H1 (cell line): ENCODE measurements at regions not wholly inside any gene's neighbourhood (a gene's known extent, or its start where the extent isn't known, plus 50 kb on each side); places are given as distances from the start of the nearest gene placed in this dataset.

Experiments used
- CTCF ChIA-PET: fragments of 300-600 bp; sonication (Branson Sonifier 250); formaldehyde crosslinking; loops from one replicate; lab custom pipeline; 2021; ENCODE audit not compliant: partially characterized antibody; lab: Charles Lee
- POLR2A ChIA-PET: fragments of 300-600 bp; sonication (Branson Sonifier 250); formaldehyde crosslinking; loops from one replicate; lab custom pipeline; 2021; ENCODE audit warnings: inconsistent platforms; ENCODE audit not compliant: partially characterized antibody; lab: Charles Lee
- DNase-seq, 2 experiments: peaks; one replicate each; pipeline versions ENCODE4 v3.0.0 to v3.0.0-alpha.2; 2010 to 2022; ENCODE audit warnings: low spot score in 2 of 2, low read depth in 1 of 2, mixed read lengths in 1 of 2
- FAIRE-seq: peaks from 2 replicates; lab custom pipeline; 2011; peaks lifted over from hg19 to GRCh38; lab: Jason Lieb, UNC
- H2AFZ ChIP-seq: 2 replicates; pipeline ENCODE4 v1.8.1; 2012; ENCODE audit warnings: low read length, inconsistent platforms
- H2AK5ac ChIP-seq: 2 replicates; pipeline ENCODE4 v1.6.1; 2013; ENCODE audit warnings: low read depth, low read length
- H2BK120ac ChIP-seq: replicated peaks from 2 replicates; pipeline ENCODE3; 2013; ENCODE audit warnings: low read depth, low read length, inconsistent platforms
- H2BK12ac ChIP-seq: 2 replicates; pipeline ENCODE4 v1.6.1; 2013; ENCODE audit warnings: low read depth, low read length
- H2BK15ac ChIP-seq: 2 replicates; pipeline ENCODE4 v1.6.1; 2013; ENCODE audit warnings: low read length
- H2BK20ac ChIP-seq: 2 replicates; pipeline ENCODE4 v1.6.1; 2013; ENCODE audit warnings: low read length
- H2BK5ac ChIP-seq: 2 replicates; pipeline ENCODE4 v1.6.1; 2013; ENCODE audit warnings: low read depth, low read length
- H3K14ac ChIP-seq: 2 replicates; pipeline ENCODE4 v1.6.1; 2013; ENCODE audit warnings: inconsistent platforms; ENCODE audit not compliant: insufficient read length
- H3K18ac ChIP-seq: 2 replicates; pipeline ENCODE4 v1.6.1; 2013; ENCODE audit warnings: low read length; ENCODE audit errors: extremely low read depth
- H3K23ac ChIP-seq: 2 replicates; pipeline ENCODE4 v1.6.1; 2013; ENCODE audit warnings: inconsistent platforms; ENCODE audit not compliant: insufficient read length
- H3K23me2 ChIP-seq: 2 replicates; pipeline ENCODE4 v1.6.1; 2013; ENCODE audit warnings: low read depth, low read length
- H3K27ac ChIP-seq: 2 replicates; pipeline ENCODE4 v1.6.1; 2011; ENCODE audit warnings: low read depth, low read length, inconsistent platforms
- H3K27me3 ChIP-seq, 4 experiments: replicated peaks in 1 of 4; 1 replicate in 1 of 4; 2 replicates in 3 of 4; pipeline versions ENCODE4 v1.6.1 to v1.8.1; 2011 to 2013; ENCODE audit warnings: low read length in 3 of 4, mild to moderate bottlenecking in 3 of 4, inconsistent platforms in 2 of 4, mixed read lengths in 2 of 4, moderate library complexity in 1 of 4; ENCODE audit not compliant: control insufficient read depth in 3 of 4, insufficient read depth in 3 of 4; ENCODE audit errors: extremely low read depth in 1 of 4
- H3K36me3 ChIP-seq, 4 experiments: 2 replicates each; pipeline versions ENCODE4 v1.6.1 to v1.8.1; 2011 to 2013; ENCODE audit warnings: mild to moderate bottlenecking in 4 of 4, low read length in 3 of 4, moderate library complexity in 2 of 4, control low read depth in 1 of 4, inconsistent platforms in 1 of 4; ENCODE audit not compliant: insufficient read depth in 4 of 4, control insufficient read depth in 2 of 4
- H3K4ac ChIP-seq: replicated peaks from 2 replicates; pipeline ENCODE3; 2013; ENCODE audit warnings: low read length, low read depth, mixed read lengths, inconsistent platforms; ENCODE audit not compliant: insufficient read length
- H3K4me1 ChIP-seq, 4 experiments: replicated peaks in 1 of 4; 1 replicate in 1 of 4; 2 replicates in 3 of 4; pipeline versions ENCODE4 v1.6.1 to v1.8.1; 2011 to 2013; ENCODE audit warnings: low read length in 3 of 4, inconsistent platforms in 2 of 4, mixed read lengths in 1 of 4; ENCODE audit not compliant: insufficient read depth in 4 of 4, control insufficient read depth in 3 of 4
- H3K4me2 ChIP-seq, 2 experiments: 2 replicates each; pipeline versions ENCODE4 v1.6.1 to v1.8.1; 2011 to 2013; ENCODE audit warnings: low read depth in 2 of 2, low read length in 2 of 2, control low read depth in 1 of 2, inconsistent platforms in 1 of 2, mild to moderate bottlenecking in 1 of 2; ENCODE audit not compliant: insufficient read depth in 1 of 2
- H3K4me3 ChIP-seq, 4 experiments: fragments of 200-600, 300-600 bp in 1 of 4; sonication (generic), shearing (Covaris generic), sonication (Bioruptor Twin) in 1 of 4; 2 replicates each; pipeline versions ENCODE4 v1.5.1 to v1.8.1; 2011 to 2016; ENCODE audit warnings: low read length in 4 of 4, low read depth in 3 of 4, control low read depth in 2 of 4, inconsistent platforms in 2 of 4, mild to moderate bottlenecking in 2 of 4, mixed read lengths in 1 of 4, moderate library complexity in 1 of 4; ENCODE audit not compliant: insufficient read depth in 2 of 4; ENCODE audit errors: extremely low read depth in 1 of 4
- H3K56ac ChIP-seq: replicated peaks from 2 replicates; pipeline ENCODE3; 2013; ENCODE audit warnings: low read depth, mild to moderate bottlenecking, mixed read lengths, low read length, inconsistent platforms; ENCODE audit not compliant: insufficient read length
- H3K79me1 ChIP-seq: 2 replicates; pipeline ENCODE4 v1.6.1; 2013; ENCODE audit warnings: low read depth, low read length, control low read depth
- H3K79me2 ChIP-seq, 2 experiments: 2 replicates each; pipeline versions ENCODE4 v1.6.1 to v1.8.1; 2012 to 2013; ENCODE audit warnings: low read length in 2 of 2, mild to moderate bottlenecking in 2 of 2, inconsistent platforms in 1 of 2; ENCODE audit not compliant: insufficient read depth in 2 of 2, control insufficient read depth in 1 of 2
- H3K9ac ChIP-seq, 4 experiments: replicated peaks in 1 of 4; 1 replicate in 1 of 4; 2 replicates in 3 of 4; pipeline versions ENCODE4 v1.6.1 to v1.8.1; 2011 to 2013; ENCODE audit warnings: low read depth in 3 of 4, low read length in 3 of 4, control low read depth in 2 of 4, mild to moderate bottlenecking in 2 of 4, moderate library complexity in 2 of 4, inconsistent platforms in 1 of 4; ENCODE audit errors: extremely low read depth in 1 of 4
- H3K9me3 ChIP-seq, 2 experiments: 2 replicates each; pipeline versions ENCODE4 v1.6.1 to v1.8.1; 2012 to 2013; ENCODE audit warnings: mild to moderate bottlenecking in 2 of 2, moderate library complexity in 2 of 2, control low read depth in 1 of 2, inconsistent platforms in 1 of 2, low read depth in 1 of 2, low read length in 1 of 2, mixed read lengths in 1 of 2; ENCODE audit not compliant: insufficient read depth in 2 of 2
- H4K20me1 ChIP-seq, 2 experiments: replicated peaks in 1 of 2; 2 replicates each; pipeline versions ENCODE3 to v1.8.1; 2011 to 2013; ENCODE audit warnings: inconsistent platforms in 2 of 2, low read length in 2 of 2, mild to moderate bottlenecking in 1 of 2; ENCODE audit not compliant: insufficient read depth in 2 of 2, control insufficient read depth in 1 of 2
- H4K5ac ChIP-seq: 2 replicates; pipeline ENCODE4 v1.6.1; 2013; ENCODE audit warnings: low read length, low read depth, mixed read lengths, inconsistent platforms; ENCODE audit not compliant: insufficient read length
- H4K8ac ChIP-seq: 2 replicates; pipeline ENCODE4 v1.8.0; 2013; ENCODE audit warnings: mild to moderate bottlenecking, moderate library complexity, low read length, inconsistent platforms; ENCODE audit not compliant: insufficient read depth; ENCODE audit errors: extremely low read depth
- H4K91ac ChIP-seq: replicated peaks from 2 replicates; pipeline ENCODE3; 2013; ENCODE audit warnings: low read length, mixed read lengths, inconsistent platforms; ENCODE audit not compliant: insufficient read length
- BCL11A ChIP-seq, 2 experiments: IDR thresholded peaks; one replicate each; pipeline ENCODE4 v1.6.1; 2011; ENCODE audit warnings: low read depth in 2 of 2, low read length in 2 of 2, mild to moderate bottlenecking in 2 of 2
- CBX5 ChIP-seq: fragments of 300-800, 300-1000 bp; sonication (generic); IDR thresholded peaks from 2 replicates; pipeline ENCODE4 v1.7.1; 2016; ENCODE audit warnings: antibody characterized with exemption, low read length, low read depth
- CBX8 ChIP-seq: fragments of 300-800, 300-1000 bp; sonication (generic); IDR thresholded peaks from 2 replicates; pipeline ENCODE4 v1.7.1; 2016; ENCODE audit warnings: low read depth, low read length, borderline replicate concordance
- CTBP2 ChIP-seq: IDR thresholded peaks from 2 replicates; pipeline ENCODE4 v1.7.0; 2011; ENCODE audit warnings: borderline replicate concordance, mild to moderate bottlenecking, moderate library complexity, mixed read lengths, low read length; ENCODE audit not compliant: insufficient read depth, insufficient read length
- EGR1 ChIP-seq: IDR thresholded peaks from 2 replicates; pipeline ENCODE4 v1.6.1; 2011; ENCODE audit warnings: low read depth, low read length, borderline replicate concordance
- JUND ChIP-seq: IDR thresholded peaks from 2 replicates; pipeline ENCODE4 v1.6.1; 2011; ENCODE audit warnings: mild to moderate bottlenecking, improper control_type of control experiment, low read length
- NANOG ChIP-seq: IDR thresholded peaks from 2 replicates; pipeline ENCODE4 v1.6.1; 2011; ENCODE audit warnings: low read length, low read depth, mild to moderate bottlenecking, inconsistent platforms; ENCODE audit not compliant: insufficient read depth, poor library complexity, severe bottlenecking
- PHF8 ChIP-seq: fragments of 200-600 bp; sonication (generic); conservative IDR thresholded peaks from 2 replicates; pipeline ENCODE4 v1.7.1; 2012; ENCODE audit warnings: low read depth, mild to moderate bottlenecking, inconsistent platforms, low read length, moderate library complexity
- POLR2AphosphoS5 ChIP-seq: IDR thresholded peaks from 2 replicates; pipeline ENCODE4 v1.6.1; 2011; ENCODE audit warnings: low read depth, low read length
- POU5F1 ChIP-seq: IDR thresholded peaks from 2 replicates; pipeline ENCODE4 v1.6.1; 2011; ENCODE audit warnings: low read depth, mild to moderate bottlenecking, low read length, moderate library complexity
- RFX5 ChIP-seq: IDR thresholded peaks from 2 replicates; pipeline ENCODE4 v1.6.1; 2011; ENCODE audit warnings: low read depth, low read length, improper control_type of control experiment, borderline replicate concordance
- RNF2 ChIP-seq: fragments of 200-900, 300-1000 bp; sonication (generic); IDR thresholded peaks from 2 replicates; pipeline ENCODE4 v1.7.1; 2016; ENCODE audit warnings: borderline replicate concordance, low read depth, mild to moderate bottlenecking, antibody characterized with exemption, low read length; ENCODE audit not compliant: poor library complexity, severe bottlenecking; ENCODE audit errors: missing control alignments
- SIRT6 ChIP-seq: IDR thresholded peaks from one replicate; pipeline ENCODE4 v1.7.1; 2012; ENCODE audit warnings: low read length, inconsistent platforms
- TAF7 ChIP-seq: optimal IDR thresholded peaks from 2 replicates; pipeline ENCODE3; 2011; ENCODE audit warnings: low read depth, mild to moderate bottlenecking, inconsistent platforms, low read length, moderate library complexity, borderline replicate concordance
- ZNF274 ChIP-seq: IDR thresholded peaks from 2 replicates; pipeline ENCODE4 v1.7.0; 2012; ENCODE audit warnings: low read length, borderline replicate concordance; ENCODE audit errors: extremely low read depth
- WGBS, 2 experiments: shearing (Covaris generic) in 1 of 2; methylation state at CpG; one replicate each; pipeline versions ENCODE4 v1.1.6 to v1.1.7; 2013 to 2015; ENCODE audit warnings: low lambda C conversion rate in 2 of 2, mixed read lengths in 2 of 2, inconsistent platforms in 1 of 2, low coverage in 1 of 2, missing lambda C conversion rate in 1 of 2; ENCODE audit not compliant: insufficient replicate concordance in 2 of 2, insufficient coverage in 1 of 2, insufficient read length in 1 of 2; ENCODE audit errors: extremely low coverage in 1 of 2, missing lambda C conversion rate in 1 of 2; 5-methylcytosine and 5-hydroxymethylcytosine counted together

DNA sequence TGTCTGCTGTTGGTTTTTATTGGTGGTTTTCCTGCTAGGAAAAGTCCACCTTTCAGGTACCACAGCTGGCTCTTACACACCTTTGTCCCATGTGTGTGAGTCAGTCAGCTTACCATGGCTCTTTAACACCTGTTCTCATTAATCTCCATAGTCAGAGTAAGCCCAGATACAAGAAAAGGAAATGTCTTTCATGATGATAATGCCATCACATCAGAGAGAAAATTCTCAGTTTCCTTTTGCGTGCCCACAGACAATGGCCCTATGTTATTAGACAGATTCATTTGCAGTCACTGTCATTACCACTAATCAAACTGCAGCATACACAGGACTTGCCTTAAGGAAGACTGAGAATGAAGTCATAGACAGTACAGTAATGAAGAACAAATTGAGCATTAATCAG lies 1583.6 kb upstream of the LRRTM3 start:
- Histone ChIP-seq H3K56ac (no peak overlapping the region), H2BK12ac (no peak overlapping the region), H3K18ac (no peak overlapping the region), H2BK120ac (no peak overlapping the region), H4K5ac (no peak overlapping the region), H2AK5ac (no peak overlapping the region), H2BK20ac (no peak overlapping the region), H3K4me2 (no peak overlapping the region), H2AFZ (no peak overlapping the region), H4K20me1 (no peaks in the 10 kb centered on the region), H3K4me1 (no peaks in the 10 kb centered on the region), H3K27ac (no peak overlapping the region), H3K79me1 (no peaks in the 10 kb centered on the region), H3K36me3 (no peaks in the 10 kb centered on the region), H3K9me3 (no peaks in the 10 kb centered on the region), H4K8ac (no peak overlapping the region), H3K27me3 (no peaks in the 10 kb centered on the region), H3K4me3 (no peak overlapping the region), H3K9ac (no peak overlapping the region), H2BK5ac (no peak overlapping the region), H3K23me2 (no peaks in the 10 kb centered on the region), H3K14ac (no peak overlapping the region), H3K23ac (no peak overlapping the region), H3K4ac (no peak overlapping the region), H3K79me2 (no peaks in the 10 kb centered on the region), H4K91ac (no peak overlapping the region), H2BK15ac (no peak overlapping the region)
- WGBS, 2 experiments: 94% methylated on average over 1 of the region's 1 CpG; no CpG with 5 or more reads in 1 of the 2 experiments
- ChIA-PET CTCF (interaction anchor here (0.9 kb wide), 1 partner anchor 11 kb away, joined by 3 read pairs; no protein-coding TSS in a partner anchor), POLR2A (no interaction called here)
- DNase-seq (no peak), FAIRE-seq (no peak)
- no peak for TF ChIP-seq CBX8
- no peak for TF ChIP-seq SIRT6
- TF ChIP-seq POU5F1: no peak
- no peak for TF ChIP-seq TAF7
- TF ChIP-seq JUND: no peak
- no peak for TF ChIP-seq POLR2AphosphoS5
- TF ChIP-seq RNF2: no peak
- no peak for TF ChIP-seq PHF8
- TF ChIP-seq NANOG: no peak
- no peak for TF ChIP-seq BCL11A (IDR thresholded peaks at IDR 0.05; ENCODE audit: low read depth in 2 of 2, low read length in 2 of 2)
- TF ChIP-seq EGR1: no peak
- no peak for TF ChIP-seq RFX5
- TF ChIP-seq CBX5: no peak
- TF ChIP-seq CTBP2: no peak
- no peak for TF ChIP-seq ZNF274
